ENCODE measurements at regions not wholly inside any gene's neighbourhood (a gene's known extent, or its start where the extent isn't known, plus 50 kb on each side); places are given as distances from the start of the nearest gene placed in this dataset.

DNA sequence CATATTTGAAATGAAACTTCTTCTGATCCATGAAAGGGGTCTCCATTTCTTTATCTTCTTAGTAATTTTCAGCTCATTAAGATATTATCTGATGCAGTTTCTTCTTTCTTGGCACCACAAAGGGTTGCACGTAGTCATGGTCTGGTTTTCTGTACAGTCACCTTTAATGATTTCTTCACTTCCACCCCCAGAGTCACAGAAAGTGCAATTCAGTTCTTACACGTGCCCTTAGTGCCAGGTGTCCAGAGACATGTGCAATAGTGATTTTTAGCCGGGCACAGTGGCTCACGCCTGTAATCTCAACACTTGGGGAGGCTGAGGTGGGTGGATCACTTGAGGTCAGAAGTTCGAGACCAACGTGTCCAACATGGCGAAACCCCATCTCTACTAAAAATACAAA is 202.8 kb upstream of the MTNR1B start:
- TF ChIP-seq NFRKB (IDR thresholded peaks at IDR 0.05) = no peak
- no peak for TF ChIP-seq FOXK2 (IDR thresholded peaks at IDR 0.05)
- no peak for TF ChIP-seq FOXM1 (IDR thresholded peaks at IDR 0.05; ENCODE audit: borderline replicate concordance)
- no peak for TF ChIP-seq ELF4 (IDR thresholded peaks at IDR 0.05)
- no peak for TF ChIP-seq SUZ12 (IDR thresholded peaks at IDR 0.05)
- no peak for TF ChIP-seq HDGF (IDR thresholded peaks at IDR 0.05; ENCODE audit: borderline replicate concordance)
- no peak for TF ChIP-seq FOXA1 (IDR thresholded peaks at IDR 0.05)
- TF ChIP-seq BHLHE40 (IDR thresholded peaks at IDR 0.05; ENCODE audit: borderline replicate concordance) = no peak
- no peak for TF ChIP-seq TARDBP (IDR thresholded peaks at IDR 0.05)
- no peak for TF ChIP-seq ARNT (IDR thresholded peaks at IDR 0.05)
- TF ChIP-seq CTBP1 (IDR thresholded peaks at IDR 0.05; ENCODE audit: borderline replicate concordance) = no peak
- TF ChIP-seq SP1 (IDR thresholded peaks at IDR 0.05) = no peak
- TF ChIP-seq, protein P1, sequence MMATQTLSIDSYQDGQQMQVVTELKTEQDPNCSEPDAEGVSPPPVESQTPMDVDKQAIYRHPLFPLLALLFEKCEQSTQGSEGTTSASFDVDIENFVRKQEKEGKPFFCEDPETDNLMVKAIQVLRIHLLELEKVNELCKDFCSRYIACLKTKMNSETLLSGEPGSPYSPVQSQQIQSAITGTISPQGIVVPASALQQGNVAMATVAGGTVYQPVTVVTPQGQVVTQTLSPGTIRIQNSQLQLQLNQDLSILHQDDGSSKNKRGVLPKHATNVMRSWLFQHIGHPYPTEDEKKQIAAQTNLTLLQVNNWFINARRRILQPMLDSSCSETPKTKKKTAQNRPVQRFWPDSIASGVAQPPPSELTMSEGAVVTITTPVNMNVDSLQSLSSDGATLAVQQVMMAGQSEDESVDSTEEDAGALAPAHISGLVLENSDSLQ (IDR thresholded peaks at IDR 0.05) = no peak

Measured in HEK293T (cell line).